HEK293 (cell line): ENCODE measurements at regions not wholly inside any gene's neighbourhood (a gene's known extent, or its start where the extent isn't known, plus 50 kb on each side); places are given as distances from the start of the nearest gene placed in this dataset.

ENCODE experiments used
- CTCF ChIA-PET: fragments of 350-600 bp; formaldehyde crosslinking; extraction: SDS; loops from one replicate; lab custom pipeline; 2021; ENCODE audit warnings: antibody characterized with exemption; lab: Yijun Ruan, JAX
- POLR2A ChIA-PET: fragments of 300-600 bp; formaldehyde crosslinking; extraction: SDS; loops from one replicate; lab custom pipeline; 2020; ENCODE audit warnings: antibody characterized with exemption, inconsistent platforms; lab: Yijun Ruan, JAX
- H3K27ac ChIP-seq: fragments of 200-500 bp; sonication (Bioruptor generic); 2 replicates; pipeline ENCODE4 v1.5.1; 2014; ENCODE audit warnings: low read depth, low read length, control low read depth, inconsistent platforms; ENCODE audit errors: extremely low read depth
- H3K36me3 ChIP-seq, 2 experiments: fragments of 200-500 bp in 1 of 2; sonication (Bioruptor generic) in 1 of 2; 1 replicate in 1 of 2; 2 replicates in 1 of 2; pipeline ENCODE4 v1.5.1; 2014 to 2017; ENCODE audit warnings: inconsistent platforms in 2 of 2, low read length in 2 of 2; ENCODE audit not compliant: control insufficient read depth in 2 of 2, insufficient read depth in 1 of 2
- H3K4me1 ChIP-seq: fragments of 200-500 bp; sonication (Bioruptor generic); 2 replicates; pipeline ENCODE4 v1.5.1; 2014; ENCODE audit warnings: mild to moderate bottlenecking, low read length, inconsistent platforms; ENCODE audit not compliant: control insufficient read depth, insufficient read depth
- H3K4me3 ChIP-seq: 2 replicates; pipeline ENCODE4 v1.5.1; 2011; ENCODE audit warnings: low read depth, mild to moderate bottlenecking, control low read depth, low read length, moderate library complexity
- H3K9me3 ChIP-seq: fragments of 200-500 bp; sonication (Bioruptor generic); 2 replicates; pipeline ENCODE4 v1.5.1; 2014; ENCODE audit warnings: low read depth, low read length, inconsistent platforms; ENCODE audit not compliant: control insufficient read depth, insufficient read depth
- KLF16 ChIP-seq: fragments of 450-650 bp; formaldehyde crosslinking; IDR thresholded peaks from 2 replicates; pipeline ENCODE4 v1.5.1; 2017; ENCODE audit warnings: missing biosample characterization, missing genetic modification characterization
- REPIN1 ChIP-seq: fragments of 450-650 bp; formaldehyde crosslinking; IDR thresholded peaks from 2 replicates; pipeline ENCODE4 v1.5.1; 2017; ENCODE audit warnings: missing biosample characterization, missing genetic modification characterization, low read depth
- SCRT2 ChIP-seq: fragments of 450-650 bp; formaldehyde crosslinking; IDR thresholded peaks from 2 replicates; pipeline ENCODE4 v1.5.1; 2016; ENCODE audit warnings: missing biosample characterization, missing genetic modification characterization
- ZBTB21 ChIP-seq: fragments of 450-650 bp; formaldehyde crosslinking; IDR thresholded peaks from 2 replicates; pipeline ENCODE4 v1.5.1; 2017; ENCODE audit warnings: missing biosample characterization, missing genetic modification characterization
- ZBTB48 ChIP-seq: fragments of 450-650 bp; formaldehyde crosslinking; IDR thresholded peaks from 2 replicates; pipeline ENCODE4 v1.5.1; 2016; ENCODE audit warnings: missing biosample characterization, missing genetic modification characterization
- ZNF184 ChIP-seq: fragments of 450-650 bp; IDR thresholded peaks from 2 replicates; pipeline ENCODE4 v1.5.1; 2018; ENCODE audit warnings: missing biosample characterization, mild to moderate bottlenecking, missing genetic modification characterization
- ZNF19 ChIP-seq: fragments of 450-650 bp; formaldehyde crosslinking; IDR thresholded peaks from 2 replicates; pipeline ENCODE4; 2016; ENCODE audit warnings: missing biosample characterization, missing genetic modification characterization, low read depth
- ZNF248 ChIP-seq: fragments of 450-650 bp; formaldehyde crosslinking; IDR thresholded peaks from 2 replicates; pipeline ENCODE4 v1.5.1; 2017; ENCODE audit warnings: missing biosample characterization, missing genetic modification characterization
- ZNF266 ChIP-seq: fragments of 450-650 bp; formaldehyde crosslinking; IDR thresholded peaks from 2 replicates; pipeline ENCODE4 v1.5.1; 2016; ENCODE audit warnings: missing biosample characterization, missing genetic modification characterization, low read depth
- ZNF416 ChIP-seq: fragments of 450-650 bp; formaldehyde crosslinking; IDR thresholded peaks from 2 replicates; pipeline ENCODE4 v1.5.1; 2016; ENCODE audit warnings: missing biosample characterization, missing genetic modification characterization
- ZNF426 ChIP-seq: fragments of 450-650 bp; formaldehyde crosslinking; IDR thresholded peaks from 2 replicates; pipeline ENCODE4 v1.5.1; 2017; ENCODE audit warnings: missing biosample characterization, missing genetic modification characterization, mild to moderate bottlenecking, inconsistent platforms, moderate library complexity
- ZNF626 ChIP-seq: fragments of 450-650 bp; sonication (Bioruptor Pico); formaldehyde crosslinking; IDR thresholded peaks from 2 replicates; pipeline ENCODE4 v1.5.1; 2018; ENCODE audit warnings: missing biosample characterization, missing genetic modification characterization, inconsistent platforms
- ZNF629 ChIP-seq: fragments of 450-650 bp; formaldehyde crosslinking; IDR thresholded peaks from 2 replicates; pipeline ENCODE4 v1.5.1; 2017; ENCODE audit warnings: missing biosample characterization, missing genetic modification characterization
- ZNF660 ChIP-seq: fragments of 450-650 bp; IDR thresholded peaks from 2 replicates; pipeline ENCODE4 v1.5.1; 2018; ENCODE audit warnings: missing biosample characterization, mild to moderate bottlenecking, missing genetic modification characterization
- ZSCAN23 ChIP-seq: fragments of 450-650 bp; formaldehyde crosslinking; IDR thresholded peaks from 2 replicates; pipeline ENCODE4 v1.5.1; 2016; ENCODE audit warnings: missing biosample characterization, missing genetic modification characterization
- TF ChIP-seq, protein P1 (sequence below): fragments of 450-650 bp; formaldehyde crosslinking; IDR thresholded peaks from 2 replicates; pipeline ENCODE4 v1.5.1; 2017; ENCODE audit warnings: missing biosample characterization, missing genetic modification characterization
- TF ChIP-seq, protein P2 (sequence below): fragments of 450-650 bp; formaldehyde crosslinking; IDR thresholded peaks from 2 replicates; pipeline ENCODE4 v1.5.1; 2016; ENCODE audit warnings: missing biosample characterization, missing genetic modification characterization

DNA sequence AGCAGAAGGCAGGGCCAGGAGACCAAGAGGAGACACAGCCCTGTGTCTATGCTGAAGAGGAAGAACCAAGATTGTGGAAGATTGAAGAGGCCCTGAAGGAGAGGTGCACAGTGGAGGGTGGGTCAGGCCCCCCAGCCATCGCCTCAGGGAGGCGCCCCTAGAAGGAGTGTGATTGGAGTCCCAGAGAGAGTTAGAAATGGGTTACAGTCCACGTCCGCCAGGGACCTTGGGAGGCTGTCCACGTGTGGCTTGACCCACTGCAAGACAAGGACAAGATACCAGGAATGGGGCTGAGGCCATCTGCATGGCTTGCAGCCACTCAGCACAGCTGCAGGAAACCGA is 375.1 kb downstream of the NPHP4 start (continued):
- TF ChIP-seq ZBTB48 (tag by site-specific recombination): no peak
- TF ChIP-seq, all 188 proteins: peak for 0

DNA sequence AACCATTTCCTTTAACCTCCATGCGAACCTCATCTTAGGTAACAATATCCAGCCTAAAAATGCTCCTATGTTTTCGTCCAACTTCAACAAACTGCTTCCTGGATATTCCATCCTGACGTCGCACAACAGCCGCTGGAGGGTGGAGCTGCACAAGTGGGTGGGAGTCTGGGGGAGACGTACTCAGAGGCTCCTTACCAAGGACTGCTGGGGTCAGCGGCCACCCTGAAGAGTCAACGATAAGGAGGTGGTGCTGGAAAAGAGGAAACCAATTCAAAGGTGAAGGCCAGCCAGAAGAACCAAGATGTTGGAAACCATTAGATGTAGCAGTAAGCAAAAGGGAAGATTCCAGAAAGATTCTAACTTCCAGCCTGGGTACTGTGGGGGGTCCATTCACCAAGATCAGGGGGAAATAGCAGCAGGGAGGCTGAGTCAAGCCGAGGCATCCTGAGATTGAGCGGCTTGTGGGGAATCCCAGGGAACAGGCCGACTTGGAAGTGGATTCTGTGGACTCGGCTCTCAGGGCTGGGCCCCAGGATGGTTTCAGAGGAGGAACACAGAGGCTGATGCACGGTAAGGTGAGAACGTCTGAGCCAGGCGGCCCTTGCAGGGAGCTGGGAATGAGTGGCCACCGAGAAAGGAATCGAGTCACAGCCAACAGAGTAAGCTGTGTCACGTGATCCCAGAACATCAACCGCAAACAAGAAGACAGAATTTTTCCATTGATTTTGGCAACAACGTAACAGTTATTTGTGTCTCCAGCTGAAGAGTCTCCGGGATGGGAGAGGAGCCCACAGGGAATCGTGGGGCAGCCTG is 375.7 kb downstream of the NPHP4 start:
- POLR2A ChIA-PET: no interaction called here
- CTCF ChIA-PET: no interaction called here
- no peak overlapping the region for H3K4me3 ChIP-seq

DNA sequence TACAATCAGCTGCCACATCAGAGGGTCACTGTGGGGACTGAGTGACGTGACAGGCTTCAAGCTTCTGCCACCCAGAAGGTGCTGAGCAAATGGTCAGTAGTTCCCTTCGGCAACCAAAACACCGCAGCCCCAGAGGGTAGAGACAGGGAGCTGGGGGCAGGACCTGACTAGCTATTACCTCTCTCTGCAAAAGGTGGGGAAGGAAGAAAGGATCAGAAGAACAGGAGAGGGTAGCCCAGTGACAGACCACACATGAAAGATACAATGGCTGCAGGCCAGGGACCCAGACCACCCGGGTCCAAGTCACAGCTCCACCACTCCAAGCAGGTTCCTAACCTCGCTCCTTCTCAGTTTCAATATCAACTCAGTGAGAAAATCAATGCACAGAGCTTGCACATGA is 377.1 kb downstream of the NPHP4 start:
- POLR2A ChIA-PET: no interaction called here
- no peaks in the 10 kb centered on the region for H3K4me1 ChIP-seq
- no peaks in the 10 kb centered on the region for H3K9me3 ChIP-seq
- TF ChIP-seq ZSCAN23 (tag by site-specific recombination): no peak
- no peak for TF ChIP-seq ZNF184
- no peak for TF ChIP-seq ZNF266 (tag by site-specific recombination)
- TF ChIP-seq, protein P1, sequence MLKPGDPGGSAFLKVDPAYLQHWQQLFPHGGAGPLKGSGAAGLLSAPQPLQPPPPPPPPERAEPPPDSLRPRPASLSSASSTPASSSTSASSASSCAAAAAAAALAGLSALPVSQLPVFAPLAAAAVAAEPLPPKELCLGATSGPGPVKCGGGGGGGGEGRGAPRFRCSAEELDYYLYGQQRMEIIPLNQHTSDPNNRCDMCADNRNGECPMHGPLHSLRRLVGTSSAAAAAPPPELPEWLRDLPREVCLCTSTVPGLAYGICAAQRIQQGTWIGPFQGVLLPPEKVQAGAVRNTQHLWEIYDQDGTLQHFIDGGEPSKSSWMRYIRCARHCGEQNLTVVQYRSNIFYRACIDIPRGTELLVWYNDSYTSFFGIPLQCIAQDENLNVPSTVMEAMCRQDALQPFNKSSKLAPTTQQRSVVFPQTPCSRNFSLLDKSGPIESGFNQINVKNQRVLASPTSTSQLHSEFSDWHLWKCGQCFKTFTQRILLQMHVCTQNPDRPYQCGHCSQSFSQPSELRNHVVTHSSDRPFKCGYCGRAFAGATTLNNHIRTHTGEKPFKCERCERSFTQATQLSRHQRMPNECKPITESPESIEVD (tag by site-specific recombination): no peak
- no peak for TF ChIP-seq KLF16 (tag by site-specific recombination)
- TF ChIP-seq, all 188 proteins: peak for 0
- Histone ChIP-seq H3K4me3 (no peak overlapping the region), H3K27ac (no peak overlapping the region), H3K36me3 (no peaks in the 10 kb centered on the region)
- CTCF ChIA-PET: interaction anchor here (0.5 to 0.6 kb wide), 2 partner anchors 100 to 354 kb away, joined by 3 read pairs; no protein-coding TSS in a partner anchor

More for the DNA sequence above, 375.7 kb downstream of the NPHP4 start:
- no peaks in the 10 kb centered on the region for H3K9me3 ChIP-seq
- no peaks in the 10 kb centered on the region for H3K4me1 ChIP-seq
- TF ChIP-seq ZNF19: no peak
- TF ChIP-seq ZNF660 (tag by site-specific recombination): no peak
- no peak for TF ChIP-seq ZBTB21
- no peak for TF ChIP-seq REPIN1
- no peak for TF ChIP-seq ZNF626
- TF ChIP-seq, protein P2, sequence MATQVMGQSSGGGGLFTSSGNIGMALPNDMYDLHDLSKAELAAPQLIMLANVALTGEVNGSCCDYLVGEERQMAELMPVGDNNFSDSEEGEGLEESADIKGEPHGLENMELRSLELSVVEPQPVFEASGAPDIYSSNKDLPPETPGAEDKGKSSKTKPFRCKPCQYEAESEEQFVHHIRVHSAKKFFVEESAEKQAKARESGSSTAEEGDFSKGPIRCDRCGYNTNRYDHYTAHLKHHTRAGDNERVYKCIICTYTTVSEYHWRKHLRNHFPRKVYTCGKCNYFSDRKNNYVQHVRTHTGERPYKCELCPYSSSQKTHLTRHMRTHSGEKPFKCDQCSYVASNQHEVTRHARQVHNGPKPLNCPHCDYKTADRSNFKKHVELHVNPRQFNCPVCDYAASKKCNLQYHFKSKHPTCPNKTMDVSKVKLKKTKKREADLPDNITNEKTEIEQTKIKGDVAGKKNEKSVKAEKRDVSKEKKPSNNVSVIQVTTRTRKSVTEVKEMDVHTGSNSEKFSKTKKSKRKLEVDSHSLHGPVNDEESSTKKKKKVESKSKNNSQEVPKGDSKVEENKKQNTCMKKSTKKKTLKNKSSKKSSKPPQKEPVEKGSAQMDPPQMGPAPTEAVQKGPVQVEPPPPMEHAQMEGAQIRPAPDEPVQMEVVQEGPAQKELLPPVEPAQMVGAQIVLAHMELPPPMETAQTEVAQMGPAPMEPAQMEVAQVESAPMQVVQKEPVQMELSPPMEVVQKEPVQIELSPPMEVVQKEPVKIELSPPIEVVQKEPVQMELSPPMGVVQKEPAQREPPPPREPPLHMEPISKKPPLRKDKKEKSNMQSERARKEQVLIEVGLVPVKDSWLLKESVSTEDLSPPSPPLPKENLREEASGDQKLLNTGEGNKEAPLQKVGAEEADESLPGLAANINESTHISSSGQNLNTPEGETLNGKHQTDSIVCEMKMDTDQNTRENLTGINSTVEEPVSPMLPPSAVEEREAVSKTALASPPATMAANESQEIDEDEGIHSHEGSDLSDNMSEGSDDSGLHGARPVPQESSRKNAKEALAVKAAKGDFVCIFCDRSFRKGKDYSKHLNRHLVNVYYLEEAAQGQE (tag by site-specific recombination): no peak
- no peak for TF ChIP-seq ZNF426 (tag by site-specific recombination)
- TF ChIP-seq ZNF416 (tag by site-specific recombination): no peak
- TF ChIP-seq ZNF629 (tag by site-specific recombination): no peak
- TF ChIP-seq SCRT2 (tag by site-specific recombination): no peak
- TF ChIP-seq ZNF248 (tag by site-specific recombination): no peak
- no peak overlapping the region for H3K27ac ChIP-seq
- H3K36me3 ChIP-seq: no peaks in the 10 kb centered on the region
